ENCODE measurements at regions not wholly inside any gene's neighbourhood (a gene's known extent, or its start where the extent isn't known, plus 50 kb on each side); places are given as distances from the start of the nearest gene placed in this dataset.

- no peaks in the 10 kb centered on the region for H3K27me3 ChIP-seq
- intact Hi-C loops (cut with DNase I) = no loop called here
- H3K9me3 ChIP-seq = no peaks in the 10 kb centered on the region
- no peaks in the 10 kb centered on the region for H3K36me3 ChIP-seq
- no peaks in the 10 kb centered on the region for H3K4me1 ChIP-seq
- no peak overlapping the region for H3K27ac ChIP-seq
- 79 to 100% methylated on average over 2 of the region's 2 CpGs for WGBS, 2 donors
- TF ChIP-seq CTCF (IDR thresholded peaks at IDR 0.05) = no peak
- TF ChIP-seq POLR2A (IDR thresholded peaks at IDR 0.05) = no peak
- no peak for DNase-seq
- H3K4me3 ChIP-seq (replicated peaks in 1 of 3) = no peak overlapping the region
Observed at GRCh38 chr4:117429061-117429460, 343.7 kb upstream of the TRAM1L1 start.

- Histone ChIP-seq H3K36me3 (no peaks in the 10 kb centered on the region), H3K9me3 (no peaks in the 10 kb centered on the region), H3K4me3 (replicated peaks in 1 of 3) (no peak overlapping the region), H3K27me3 (no peaks in the 10 kb centered on the region), H3K4me1 (no peaks in the 10 kb centered on the region), H3K27ac (no peak overlapping the region)
- intact Hi-C loops (cut with DNase I) = no loop called here
- 91 to 94% methylated on average over 3 to 5 of the region's 5 CpGs for WGBS, 2 donors
- DNase-seq = no peak
- no peak for TF ChIP-seq POLR2A (IDR thresholded peaks at IDR 0.05)
- TF ChIP-seq CTCF (IDR thresholded peaks at IDR 0.05) = no peak
Observed at GRCh38 chr4:117429506-117429905, 344.1 kb upstream of the TRAM1L1 start.

- WGBS, 2 donors = 26 to 61% methylated on average over 1 of the region's 1 CpG
- Histone ChIP-seq H3K27me3 (no peaks in the 10 kb centered on the region), H3K27ac (no peak overlapping the region), H3K4me1 (no peaks in the 10 kb centered on the region), H3K4me3 (replicated peaks in 1 of 3) (no peak overlapping the region), H3K9me3 (no peaks in the 10 kb centered on the region), H3K36me3 (no peaks in the 10 kb centered on the region)
- DNase-seq = no peak
- intact Hi-C loops (cut with DNase I) = no loop called here
- TF ChIP-seq POLR2A (IDR thresholded peaks at IDR 0.05) (no peak), CTCF (IDR thresholded peaks at IDR 0.05) (no peak)
Observed at GRCh38 chr4:117434424-117434823, 349.0 kb upstream of the TRAM1L1 start.

GRCh38 chr4:117447925-117448324 lies 362.5 kb upstream of the TRAM1L1 start:
- Histone ChIP-seq H3K4me3 (replicated peaks in 1 of 3) (no peak overlapping the region), H3K36me3 (no peaks in the 10 kb centered on the region), H3K27me3 (no peaks in the 10 kb centered on the region), H3K27ac (no peak overlapping the region), H3K9me3 (no peaks in the 10 kb centered on the region), H3K4me1 (no peaks in the 10 kb centered on the region)
- intact Hi-C loops (cut with DNase I) = no loop called here
- no peak for DNase-seq
- 80 to 95% methylated on average over 2 of the region's 2 CpGs for WGBS, 2 donors
- TF ChIP-seq CTCF (IDR thresholded peaks at IDR 0.05) (no peak), POLR2A (IDR thresholded peaks at IDR 0.05) (no peak)

- Histone ChIP-seq H3K4me1 (no peaks in the 10 kb centered on the region), H3K27ac (no peak overlapping the region), H3K36me3 (no peaks in the 10 kb centered on the region), H3K9me3 (no peaks in the 10 kb centered on the region), H3K27me3 (no peaks in the 10 kb centered on the region), H3K4me3 (replicated peaks in 1 of 3) (no peak overlapping the region)
- intact Hi-C loops (cut with DNase I) = no loop called here
- TF ChIP-seq POLR2A (IDR thresholded peaks at IDR 0.05) (no peak), CTCF (IDR thresholded peaks at IDR 0.05) (no peak)
- no peak for DNase-seq
- 35 to 37% methylated on average over 1 of the region's 1 CpG for WGBS, 2 donors
Observed at GRCh38 chr4:117455088-117455487, 369.7 kb upstream of the TRAM1L1 start.
